IMR-90 (cell line): ENCODE measurements at regions not wholly inside any gene's neighbourhood (a gene's known extent, or its start where the extent isn't known, plus 50 kb on each side); places are given as distances from the start of the nearest gene placed in this dataset.
"Not testable (repeated sequence)": the region's sequence is repeated elsewhere in the genome, so short reads cannot be mapped to it uniquely, and the experiment has no call there.

Source experiments
- ATAC-seq: fragments of 200-7000 bp; cut with Tn5 transposase; 2 replicates; pipeline ENCODE4 v1.9.1; 2020; ENCODE audit warnings: low read depth, mild to moderate bottlenecking, moderate library complexity
- BruUV-seq: library from RNA; stranded (reverse); fragments of 400-500 nt; replicated peaks from 2 replicates; lab custom pipeline; 2021; lab: Mats Ljungman, UMichigan
- CTCF ChIA-PET: fragments of 300-600 bp; formaldehyde crosslinking; extraction: SDS; loops from one replicate; lab custom pipeline; 2021; ENCODE audit warnings: antibody characterized with exemption; lab: Yijun Ruan, JAX
- POLR2A ChIA-PET: fragments of 300-600 bp; sonication (Branson Sonifier 250); formaldehyde crosslinking; loops from one replicate; lab custom pipeline; 2022; ENCODE audit warnings: antibody characterized with exemption; ENCODE audit not compliant: unreplicated experiment; lab: Charles Lee
- DNase-seq: peaks from one replicate; pipeline ENCODE4 v3.0.0; 2013
- H2AFZ ChIP-seq: replicated peaks from 2 replicates; pipeline ENCODE3; 2013; ENCODE audit warnings: low read length, mild to moderate bottlenecking; ENCODE audit not compliant: poor library complexity
- H2AK5ac ChIP-seq: 2 replicates; pipeline ENCODE4 v1.6.1; 2013; ENCODE audit warnings: low read depth, low read length, inconsistent platforms
- H2AK9ac ChIP-seq: replicated peaks from 2 replicates; pipeline ENCODE3; 2013; ENCODE audit warnings: mild to moderate bottlenecking, low read depth, low read length, moderate library complexity; ENCODE audit not compliant: poor library complexity
- H2BK120ac ChIP-seq: 2 replicates; pipeline ENCODE4 v1.6.1; 2013; ENCODE audit warnings: low read depth, low read length, inconsistent platforms
- H2BK15ac ChIP-seq: 3 replicates; pipeline ENCODE4 v1.6.1; 2013; ENCODE audit warnings: low read depth, low read length, inconsistent platforms
- H2BK20ac ChIP-seq: 2 replicates; pipeline ENCODE4 v1.6.1; 2013; ENCODE audit warnings: low read depth, mild to moderate bottlenecking, inconsistent platforms, low read length, moderate library complexity
- H2BK5ac ChIP-seq: 2 replicates; pipeline ENCODE4 v1.6.1; 2013; ENCODE audit warnings: mild to moderate bottlenecking, low read depth, low read length, inconsistent platforms; ENCODE audit not compliant: poor library complexity, severe bottlenecking
- H3K14ac ChIP-seq: replicated peaks from 2 replicates; pipeline ENCODE4 v1.6.1; 2013; ENCODE audit warnings: low read depth, low read length, inconsistent platforms
- H3K18ac ChIP-seq: 2 replicates; pipeline ENCODE4 v1.6.1; 2013; ENCODE audit warnings: low read depth, low read length, control low read depth
- H3K23ac ChIP-seq: 2 replicates; pipeline ENCODE4 v1.6.1; 2013; ENCODE audit warnings: low read depth, low read length, inconsistent platforms
- H3K27ac ChIP-seq: 2 replicates; pipeline ENCODE4 v1.5.1; 2013; ENCODE audit warnings: mild to moderate bottlenecking, control low read depth, low read length; ENCODE audit not compliant: insufficient read depth
- H3K27me3 ChIP-seq: 2 replicates; pipeline ENCODE4 v1.6.1; 2013; ENCODE audit warnings: low read length; ENCODE audit not compliant: control insufficient read depth, insufficient read depth
- H3K36me3 ChIP-seq: 2 replicates; pipeline ENCODE4 v1.6.1; 2013; ENCODE audit warnings: low read length, mixed read lengths; ENCODE audit not compliant: control insufficient read depth, insufficient read depth
- H3K4ac ChIP-seq: 2 replicates; pipeline ENCODE4 v1.6.1; 2013; ENCODE audit warnings: low read depth, low read length, inconsistent platforms
- H3K4me1 ChIP-seq: 2 replicates; pipeline ENCODE4 v1.6.1; 2013; ENCODE audit warnings: low read length, mixed read lengths; ENCODE audit not compliant: control insufficient read depth, insufficient read depth
- H3K4me2 ChIP-seq: 2 replicates; pipeline ENCODE4 v1.6.1; 2013; ENCODE audit warnings: low read depth, mild to moderate bottlenecking, control low read depth, low read length, moderate library complexity
- H3K4me3 ChIP-seq: 2 replicates; pipeline ENCODE4 v1.5.1; 2013; ENCODE audit warnings: low read depth, mild to moderate bottlenecking, control low read depth, low read length, moderate library complexity; ENCODE audit not compliant: insufficient read depth
- H3K56ac ChIP-seq: 2 replicates; pipeline ENCODE4 v1.6.1; 2013; ENCODE audit warnings: low read length, inconsistent platforms; ENCODE audit not compliant: insufficient read depth; ENCODE audit errors: extremely low read depth
- H3K79me1 ChIP-seq, 2 experiments: 2 replicates each; pipeline ENCODE4 v1.6.1; 2013; ENCODE audit warnings: low read length in 2 of 2, inconsistent platforms in 1 of 2, low read depth in 1 of 2
- H3K9ac ChIP-seq: 2 replicates; pipeline ENCODE4 v1.6.1; 2013; ENCODE audit warnings: low read depth, low read length, control low read depth
- H3K9me1 ChIP-seq: 2 replicates; pipeline ENCODE4 v1.6.1; 2013; ENCODE audit warnings: low read length, inconsistent platforms; ENCODE audit not compliant: insufficient read depth
- H3K9me3 ChIP-seq: 2 replicates; pipeline ENCODE4 v1.6.1; 2013; ENCODE audit warnings: low read length; ENCODE audit not compliant: control insufficient read depth, insufficient read depth
- H4K20me1 ChIP-seq: 2 replicates; pipeline ENCODE4 v1.6.1; 2013; ENCODE audit warnings: low read length, inconsistent platforms; ENCODE audit not compliant: insufficient read depth
- H4K5ac ChIP-seq: 2 replicates; pipeline ENCODE4 v1.6.1; 2013; ENCODE audit warnings: mild to moderate bottlenecking, low read depth, low read length, control low read depth
- H4K8ac ChIP-seq, 2 experiments: 2 replicates each; pipeline ENCODE4 v1.6.1; 2013; ENCODE audit warnings: low read depth in 2 of 2, low read length in 2 of 2, control low read depth in 1 of 2, inconsistent platforms in 1 of 2
- H4K91ac ChIP-seq: 2 replicates; pipeline ENCODE4 v1.6.1; 2013; ENCODE audit warnings: low read depth, low read length, inconsistent platforms; ENCODE audit not compliant: insufficient read depth
- NFE2L2 ChIP-seq: fragments of 150-350 bp; IDR thresholded peaks from 2 replicates; pipeline ENCODE4 v1.6.1; 2016; ENCODE audit warnings: low read depth, mild to moderate bottlenecking, low read length
- RAD21 ChIP-seq: IDR thresholded peaks from 2 replicates; pipeline ENCODE4 v1.6.1; 2012; ENCODE audit warnings: low read length, improper control_type of control experiment
- SMC3 ChIP-seq: fragments of 150-350 bp; IDR thresholded peaks from 2 replicates; pipeline ENCODE4 v1.6.1; 2016; ENCODE audit warnings: low read depth, mild to moderate bottlenecking, antibody characterized with exemption, low read length, moderate library complexity
- WGBS, 2 experiments: methylation state at CpG; one replicate each; pipeline versions ENCODE4 v1.1.5 to v1.1.7; 2013; ENCODE audit warnings: missing lambda C conversion rate in 2 of 2; ENCODE audit not compliant: insufficient read length in 1 of 2; ENCODE audit errors: extremely low coverage in 2 of 2; 5-methylcytosine and 5-hydroxymethylcytosine counted together
- dilution Hi-C: fragments of 300-500 bp; cut with HindIII; formaldehyde crosslinking; loops from one replicate; pipeline ENCODE4 v1.14.3; 2018; ENCODE audit warnings: low sequenced_read_pairs; ENCODE audit not compliant: unreplicated experiment
- in situ Hi-C: fragments of 300-500 bp; cut with MboI; formaldehyde crosslinking; loops from 3 replicates; pipeline ENCODE4 v1.14.3; 2019; ENCODE audit warnings: low sequenced_read_pairs, inconsistent platforms, mixed read lengths
- intact Hi-C: fragments of 100-400 bp; cut with micrococcal nuclease; formaldehyde crosslinking; loops from 2 replicates; pipeline ENCODE4 v1.10.0; 2022

DNA sequence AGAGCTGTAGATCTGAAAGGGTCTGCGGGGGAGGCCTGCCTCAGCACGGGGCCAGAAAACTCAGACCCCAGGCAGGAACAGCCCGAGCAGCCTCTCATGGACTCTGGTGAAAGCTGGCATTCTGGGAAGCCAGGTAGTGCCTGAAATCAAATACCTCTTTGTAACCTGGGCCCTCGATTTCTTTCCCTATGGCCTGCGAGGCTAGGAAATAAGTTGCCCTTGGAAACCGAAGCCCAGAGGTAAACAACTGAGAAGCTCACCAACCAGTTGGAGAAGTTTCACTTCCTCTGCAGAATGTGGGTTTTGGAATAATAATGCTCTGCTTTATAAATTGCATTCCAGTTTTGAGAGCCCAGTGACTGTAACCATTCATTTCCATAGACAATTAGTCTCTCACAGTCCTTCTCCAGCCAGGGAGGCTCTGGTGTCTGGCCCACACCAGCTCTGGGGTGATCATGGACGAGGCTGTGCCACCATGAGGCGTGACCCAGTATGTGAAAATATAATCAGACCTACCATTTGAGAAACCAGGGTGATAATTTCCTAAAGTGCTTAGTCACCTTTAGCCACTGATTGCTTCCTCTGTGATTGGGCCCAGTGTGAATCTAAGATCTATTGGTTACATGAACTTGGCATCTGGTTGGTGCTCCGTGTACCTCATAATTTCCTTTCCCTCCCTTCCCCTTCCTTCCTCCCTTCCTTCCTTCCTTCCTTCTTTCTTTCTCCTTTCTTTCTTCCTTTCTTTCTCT is 133.1 kb upstream of the PELI1 start:
- TF ChIP-seq SMC3 (no peak), NFE2L2 (peak; percentile 46; the same call in 1 of the 2 replicates), RAD21 (no peak)
- peak overlapping the region; percentile 78 to 96 for H4K8ac ChIP-seq
- H3K4me1 ChIP-seq, result peaks cover 27% of the 10 kb centered on the region
- no peak overlapping the region for H3K4me2 ChIP-seq
- H2BK20ac ChIP-seq, result peak overlapping the region; percentile 97
- peak overlapping the region; percentile 87 for H3K18ac ChIP-seq
- intact Hi-C loops (no loop called here), dilution Hi-C loops (no loop called here), in situ Hi-C loops (no loop called here)
- peak overlapping the region; percentile 90 for H3K23ac ChIP-seq
- H3K27me3 ChIP-seq, result no peaks in the 10 kb centered on the region
- H3K79me1 ChIP-seq, result no peaks in the 10 kb centered on the region
- H3K36me3 ChIP-seq, result no peaks in the 10 kb centered on the region
- peak overlapping the region; percentile 60 for H3K27ac ChIP-seq
- peak overlapping the region; percentile 91 for H2AK9ac ChIP-seq
- DNase-seq, result no peak
- H2AK5ac ChIP-seq, result peak overlapping the region; percentile 93
- peaks cover 23% of the 10 kb centered on the region for H3K9me1 ChIP-seq
- peak overlapping the region; percentile 92 for H4K91ac ChIP-seq
- H2BK5ac ChIP-seq, result peak overlapping the region; percentile 73
- ChIA-PET CTCF (interaction anchor here (0.7 kb wide), 1 partner anchor 35 kb away, joined by 3 read pairs; no protein-coding TSS in a partner anchor), POLR2A (no interaction called here)
- 0 out of 2 replicates have a peak, but pooled peaks have one; percentile 4 for ATAC-seq
- H2BK15ac ChIP-seq, result peak overlapping the region; percentile 96; the same call in 2 of the 3 replicates
- H4K5ac ChIP-seq, result peak overlapping the region; percentile 37
- no peak overlapping the region for H3K9ac ChIP-seq
- peak overlapping the region; percentile 84 for H3K14ac ChIP-seq
- H2BK120ac ChIP-seq, result peak overlapping the region; percentile 98
- WGBS, 2 experiments, result 96% methylated on average over 3 of the region's 9 CpGs; no CpG with 5 or more reads in 1 of the 2 experiments
- H4K20me1 ChIP-seq, result no peaks in the 10 kb centered on the region
- H2AFZ ChIP-seq, result peak overlapping the region; percentile 84
- H3K9me3 ChIP-seq, result no peaks in the 10 kb centered on the region
- H3K4ac ChIP-seq, result peak overlapping the region; percentile 96
- peak overlapping the region; percentile 70; the same call in 1 of the 2 replicates for H3K56ac ChIP-seq
- no TSS peak for BruUV-seq
- no peak overlapping the region for H3K4me3 ChIP-seq

- dilution Hi-C loops, H3K79me1 ChIP-seq, H3K18ac ChIP-seq, BruUV-seq, H3K4me3 ChIP-seq, in situ Hi-C loops, ATAC-seq, H4K5ac ChIP-seq, H2BK15ac ChIP-seq, H2BK120ac ChIP-seq, H3K27ac ChIP-seq, H3K4me2 ChIP-seq, H4K91ac ChIP-seq, intact Hi-C loops, DNase-seq, H4K8ac ChIP-seq, CTCF ChIA-PET, H3K9ac ChIP-seq, H2AK5ac ChIP-seq, H3K4ac ChIP-seq, H3K23ac ChIP-seq, H2AFZ ChIP-seq, H4K20me1 ChIP-seq, H3K14ac ChIP-seq, H2BK5ac ChIP-seq, H3K36me3 ChIP-seq, POLR2A ChIA-PET, H3K56ac ChIP-seq, H3K9me3 ChIP-seq, H2AK9ac ChIP-seq, H2BK20ac ChIP-seq: not testable (repeated sequence)
- peaks cover 14% of the 10 kb centered on the region for H3K27me3 ChIP-seq
- peaks cover 14% of the 10 kb centered on the region for H3K9me1 ChIP-seq
- no CpG with 5 or more reads among the region's 2 CpGs for WGBS, 2 experiments
- H3K4me1 ChIP-seq, result peaks cover 17% of the 10 kb centered on the region
Observed at GRCh38 chr2:64280812-64281211, 136.6 kb upstream of the PELI1 start.
